Stimulated activated effector memory CD8-positive, alpha-beta T cell treated with anti-CD3 and anti-CD28 coated beads, Interleukin-12 subunit alpha, Interleukin-12 subunit beta, amount 100 ng/mL, for 72 hours (primary cell): ENCODE measurements at regions not wholly inside any gene's neighbourhood (a gene's known extent, or its start where the extent isn't known, plus 50 kb on each side); places are given as distances from the start of the nearest gene placed in this dataset.
"Not testable (repeated sequence)": the region's sequence is repeated elsewhere in the genome, so short reads cannot be mapped to it uniquely, and the experiment has no call there.

Source experiments
- ATAC-seq: fragments of 150-1000 bp; cut with Tn5 transposase; 2 replicates; pipeline ENCODE4 v1.10.0; 2021
- DNase-seq, 2 donors: peaks; one replicate each; pipeline ENCODE4 v3.0.0; 2021 to 2022; ENCODE audit warnings: low spot score in 2 of 2
- H3K27ac Mint-ChIP-seq: one replicate; pipeline ENCODE4 v1.8.0; 2022; ENCODE audit warnings: mild to moderate bottlenecking, mixed read lengths
- H3K36me3 Mint-ChIP-seq: one replicate; pipeline ENCODE4 v1.8.0; 2022; ENCODE audit warnings: mild to moderate bottlenecking, mixed read lengths
- H3K4me1 Mint-ChIP-seq: one replicate; pipeline ENCODE4 v1.8.0; 2022; ENCODE audit warnings: mixed read lengths
- H3K4me3 Mint-ChIP-seq: one replicate; pipeline ENCODE4 v1.8.0; 2022; ENCODE audit warnings: mild to moderate bottlenecking, mixed read lengths
- H3K9me3 Mint-ChIP-seq: one replicate; pipeline ENCODE4 v1.8.0; 2022; ENCODE audit warnings: mixed read lengths

DNA sequence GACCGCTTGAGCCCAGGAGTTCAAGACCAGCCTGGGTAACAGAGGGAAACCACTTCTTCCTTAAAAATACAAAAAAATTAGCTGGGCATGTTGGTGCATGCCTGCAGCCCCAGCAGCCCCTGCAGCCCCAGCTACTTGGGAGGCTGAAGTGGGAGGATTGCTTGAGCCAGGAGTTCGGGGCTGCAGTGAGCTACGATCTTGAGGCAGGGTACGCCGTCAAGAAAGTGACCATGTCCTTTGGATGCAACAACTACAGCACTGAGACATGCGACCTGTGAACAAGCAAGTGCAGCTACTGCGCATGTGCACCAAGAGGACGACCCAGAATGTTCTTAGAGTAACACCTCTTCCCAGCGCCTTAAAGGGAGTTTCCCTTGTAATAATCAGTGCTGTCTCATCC is 66.6 kb upstream of the ZNF479 start:
- Mint-ChIP-seq H3K27ac (no peak overlapping the region), H3K9me3 (no peaks in the 10 kb centered on the region), H3K4me3 (no peak overlapping the region), H3K36me3 (no peaks in the 10 kb centered on the region), H3K4me1 (no peaks in the 10 kb centered on the region)
- DNase-seq (no peak), ATAC-seq (no peak)

GRCh38 chr7:57199252-57199651 is 67.0 kb upstream of the ZNF479 start:
- H3K4me3 Mint-ChIP-seq, result no peak overlapping the region
- no peaks in the 10 kb centered on the region for H3K4me1 Mint-ChIP-seq
- H3K27ac Mint-ChIP-seq, result no peak overlapping the region
- no peak for ATAC-seq
- DNase-seq, result no peak
- H3K9me3 Mint-ChIP-seq, result no peaks in the 10 kb centered on the region
- no peaks in the 10 kb centered on the region for H3K36me3 Mint-ChIP-seq

GRCh38 chr7:57201021-57201894 is 69.0 kb upstream of the ZNF479 start:
- DNase-seq (no peak), ATAC-seq (no peak)
- Mint-ChIP-seq H3K27ac (no peak overlapping the region), H3K9me3 (peaks cover 7% of the 10 kb centered on the region), H3K4me1 (no peaks in the 10 kb centered on the region), H3K36me3 (no peaks in the 10 kb centered on the region), H3K4me3 (no peak overlapping the region)

- H3K4me1 Mint-ChIP-seq, result no peaks in the 10 kb centered on the region
- no peak overlapping the region for H3K4me3 Mint-ChIP-seq
- H3K27ac Mint-ChIP-seq, result no peak overlapping the region
- ATAC-seq, result no peak
- DNase-seq, result no peak
- H3K36me3 Mint-ChIP-seq, result no peaks in the 10 kb centered on the region
- peaks cover 12% of the 10 kb centered on the region for H3K9me3 Mint-ChIP-seq
Observed at GRCh38 chr7:57201895-57202210, 69.6 kb upstream of the ZNF479 start.

DNA sequence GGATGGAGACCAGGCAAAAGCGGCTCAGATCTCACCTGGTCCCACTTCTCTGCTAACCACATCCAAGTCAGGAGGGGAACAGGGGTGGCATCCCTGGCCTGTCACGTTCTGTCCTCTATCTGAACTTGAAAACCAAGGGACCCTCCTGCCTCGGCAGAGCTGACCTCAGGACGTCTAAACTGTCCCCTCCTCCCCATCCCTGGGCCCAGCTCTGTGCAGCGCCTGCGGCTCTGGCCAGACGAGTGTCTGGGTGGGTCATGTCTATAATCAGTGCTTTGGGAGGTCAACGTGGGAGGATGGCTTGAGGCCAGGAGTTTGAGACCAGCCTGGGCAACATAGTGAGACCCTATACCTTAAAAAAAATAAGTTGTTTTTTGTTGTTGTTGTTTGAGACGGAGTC is 70.0 kb upstream of the ZNF479 start:
- no peaks in the 10 kb centered on the region for H3K36me3 Mint-ChIP-seq
- H3K9me3 Mint-ChIP-seq, result peaks cover 12% of the 10 kb centered on the region
- H3K4me1 Mint-ChIP-seq, result no peaks in the 10 kb centered on the region
- ATAC-seq (no peak), DNase-seq (no peak)
- no peak overlapping the region for H3K27ac Mint-ChIP-seq
- no peak overlapping the region for H3K4me3 Mint-ChIP-seq

- Mint-ChIP-seq H3K4me3 (no peak overlapping the region), H3K36me3 (no peaks in the 10 kb centered on the region), H3K4me1 (no peaks in the 10 kb centered on the region), H3K9me3 (peaks cover 19% of the 10 kb centered on the region), H3K27ac (no peak overlapping the region)
- ATAC-seq (no peak), DNase-seq (no peak)
Observed at GRCh38 chr7:57203161-57203791, 71.0 kb upstream of the ZNF479 start.

DNA sequence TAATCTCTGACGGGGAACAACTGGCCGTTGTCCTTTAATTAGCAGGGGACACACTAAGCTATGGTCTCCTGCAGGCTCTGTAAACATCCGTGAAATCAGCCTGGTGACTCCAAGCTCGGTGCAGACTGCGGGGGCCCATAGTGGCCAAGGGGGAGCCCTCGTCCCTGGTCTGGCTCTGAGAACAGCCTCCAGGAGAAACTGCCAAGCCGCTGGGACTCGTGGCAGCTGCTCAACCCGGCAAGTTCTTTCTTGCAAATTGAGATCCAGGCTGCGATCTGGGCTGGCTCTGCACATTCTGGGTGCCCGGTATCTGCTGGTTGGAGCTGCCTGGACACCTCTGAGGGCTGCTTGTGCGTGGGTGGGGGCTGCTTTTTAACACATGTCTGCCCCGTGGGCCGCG is 71.6 kb upstream of the ZNF479 start:
- not testable (repeated sequence) for ATAC-seq, H3K4me3 Mint-ChIP-seq, H3K27ac Mint-ChIP-seq, DNase-seq, H3K36me3 Mint-ChIP-seq, H3K4me1 Mint-ChIP-seq
- peaks cover 20% of the 10 kb centered on the region for H3K9me3 Mint-ChIP-seq

DNA sequence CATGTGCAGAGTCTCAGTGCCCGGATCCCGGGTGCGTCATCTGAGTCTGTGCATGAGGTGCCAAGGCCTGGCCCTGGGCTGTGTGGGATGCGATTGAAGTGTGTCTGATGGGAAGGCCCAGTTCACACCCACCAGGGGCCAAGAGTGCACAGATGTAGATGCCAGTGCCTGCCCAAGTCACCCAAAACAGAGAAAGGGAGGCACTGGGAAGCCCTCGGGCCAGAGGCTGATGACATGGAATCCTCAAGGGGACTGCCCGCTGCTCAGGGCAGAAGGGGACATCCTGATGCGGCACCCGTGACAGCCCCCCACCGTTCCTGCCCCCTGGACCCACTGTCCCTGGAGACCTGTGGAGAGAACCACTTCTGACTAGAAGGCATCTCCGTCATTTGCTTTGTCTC is 72.2 kb upstream of the ZNF479 start:
- Mint-ChIP-seq H3K27ac (no peak overlapping the region), H3K36me3 (no peaks in the 10 kb centered on the region), H3K4me3 (no peak overlapping the region), H3K9me3 (peaks cover 24% of the 10 kb centered on the region), H3K4me1 (no peaks in the 10 kb centered on the region)
- ATAC-seq (no peak), DNase-seq (no peak)

GRCh38 chr7:57205000-57205399 is 72.8 kb upstream of the ZNF479 start:
- Mint-ChIP-seq H3K4me1 (no peaks in the 10 kb centered on the region), H3K4me3 (no peak overlapping the region), H3K27ac (no peak overlapping the region), H3K36me3 (no peaks in the 10 kb centered on the region), H3K9me3 (peaks cover 24% of the 10 kb centered on the region)
- DNase-seq (no peak), ATAC-seq (no peak)

GRCh38 chr7:57207836-57208235 is 75.6 kb upstream of the ZNF479 start:
- peaks cover 24% of the 10 kb centered on the region for H3K9me3 Mint-ChIP-seq
- H3K27ac Mint-ChIP-seq, result no peak overlapping the region

DNA sequence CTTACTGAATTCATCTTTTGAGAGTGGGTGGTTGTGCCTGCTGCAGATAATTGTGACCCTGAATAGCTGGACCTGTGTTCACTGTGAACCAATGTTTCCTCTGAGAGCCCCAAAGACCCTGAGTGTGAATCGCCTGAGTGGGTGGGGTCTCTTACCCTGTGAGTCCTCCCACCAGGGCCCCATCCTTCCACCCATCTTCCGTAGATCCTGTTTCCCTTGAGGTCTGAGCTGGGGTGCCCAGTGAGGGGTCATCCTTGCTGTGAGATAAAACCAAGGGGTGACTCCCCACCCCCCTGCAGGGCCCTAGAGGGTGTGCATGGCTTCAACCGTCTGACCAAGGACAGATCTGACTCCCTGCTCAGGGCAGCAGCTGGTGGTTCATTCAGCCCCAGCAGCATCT is 78.0 kb upstream of the ZNF479 start:
- Mint-ChIP-seq H3K4me3 (no peak overlapping the region), H3K36me3 (no peaks in the 10 kb centered on the region), H3K27ac (no peak overlapping the region), H3K9me3 (peaks cover 27% of the 10 kb centered on the region), H3K4me1 (no peaks in the 10 kb centered on the region)
- ATAC-seq (no peak), DNase-seq (no peak)

More at GRCh38 chr7:57207836-57208235, 75.6 kb upstream of the ZNF479 start:
- no peak overlapping the region for H3K4me3 Mint-ChIP-seq
- H3K4me1 Mint-ChIP-seq, result no peaks in the 10 kb centered on the region
- DNase-seq, result no peak
- no peaks in the 10 kb centered on the region for H3K36me3 Mint-ChIP-seq
- no peak for ATAC-seq

- H3K9me3 Mint-ChIP-seq, result peaks cover 31% of the 10 kb centered on the region
- no peak overlapping the region for H3K27ac Mint-ChIP-seq
- no peaks in the 10 kb centered on the region for H3K36me3 Mint-ChIP-seq
- H3K4me3 Mint-ChIP-seq, result no peak overlapping the region
- no peaks in the 10 kb centered on the region for H3K4me1 Mint-ChIP-seq
- no peak for ATAC-seq
- DNase-seq, result no peak
Observed at GRCh38 chr7:57210871-57211270, 78.6 kb upstream of the ZNF479 start.

- ATAC-seq (no peak), DNase-seq (no peak)
- Mint-ChIP-seq H3K9me3 (peaks cover 35% of the 10 kb centered on the region), H3K4me3 (no peak overlapping the region), H3K36me3 (no peaks in the 10 kb centered on the region), H3K27ac (no peak overlapping the region), H3K4me1 (no peaks in the 10 kb centered on the region)
Observed at GRCh38 chr7:57211428-57212100, 79.3 kb upstream of the ZNF479 start.

GRCh38 chr7:57215423-57215822 is 83.2 kb upstream of the ZNF479 start:
- DNase-seq (no peak), ATAC-seq (no peak)
- no peaks in the 10 kb centered on the region for H3K4me1 Mint-ChIP-seq
- peaks cover 53% of the 10 kb centered on the region for H3K9me3 Mint-ChIP-seq
- no peak overlapping the region for H3K4me3 Mint-ChIP-seq
- no peaks in the 10 kb centered on the region for H3K36me3 Mint-ChIP-seq
- no peak overlapping the region for H3K27ac Mint-ChIP-seq

DNA sequence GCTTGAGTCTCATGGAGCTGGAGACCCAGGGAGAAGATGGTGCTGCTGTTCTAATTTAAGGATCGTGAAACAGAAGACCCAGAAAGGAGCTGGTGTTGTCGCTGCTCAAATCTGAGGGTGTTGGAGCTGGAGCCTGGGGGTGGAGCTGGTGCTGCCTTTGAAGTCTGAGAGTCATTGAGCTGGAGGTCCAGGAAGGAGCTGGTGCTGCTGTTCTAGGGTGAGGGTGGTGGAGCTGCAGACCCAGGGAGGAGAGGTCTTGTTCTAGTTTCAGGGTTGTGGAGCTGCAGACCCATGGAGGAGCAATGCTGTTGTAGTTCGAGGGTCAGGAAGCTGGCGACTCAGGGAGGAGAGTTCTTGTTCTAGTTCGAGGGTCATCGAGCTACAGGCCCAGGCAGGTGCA is 84.1 kb upstream of the ZNF479 start:
- Mint-ChIP-seq H3K27ac (no peak overlapping the region), H3K4me1 (no peaks in the 10 kb centered on the region), H3K9me3 (peaks cover 62% of the 10 kb centered on the region), H3K4me3 (no peak overlapping the region), H3K36me3 (no peaks in the 10 kb centered on the region)
- ATAC-seq, result no peak
- no peak for DNase-seq

DNA sequence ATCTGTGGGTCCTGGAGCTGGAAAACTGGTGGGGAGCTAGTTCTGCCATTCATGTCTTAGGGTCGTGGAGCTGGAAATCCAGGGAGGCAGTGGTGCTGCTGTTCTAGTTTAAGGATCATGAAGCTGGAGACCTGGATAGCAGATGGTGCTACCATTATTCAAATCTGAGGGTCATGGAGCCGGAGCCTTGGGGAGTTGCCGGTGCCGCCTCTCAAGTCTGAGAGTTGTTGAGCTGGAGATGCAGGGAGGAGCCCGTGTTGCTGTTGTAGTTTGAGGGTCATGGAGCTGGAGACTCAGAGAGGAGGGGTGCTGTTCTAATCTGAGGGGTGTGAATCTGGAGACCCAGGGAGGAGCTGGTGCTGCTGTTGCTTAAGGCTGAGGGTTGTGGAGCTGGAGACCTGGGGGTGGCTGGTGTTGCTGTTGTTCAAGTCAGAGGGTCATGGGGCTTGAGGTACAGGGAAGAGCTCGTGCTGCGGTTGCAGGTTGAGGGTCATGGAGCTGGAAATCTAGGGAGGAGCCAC is 86.0 kb upstream of the ZNF479 start:
- no peak for DNase-seq
- no peak for ATAC-seq
- Mint-ChIP-seq H3K4me1 (no peaks in the 10 kb centered on the region), H3K9me3 (peaks cover 66% of the 10 kb centered on the region), H3K4me3 (no peak overlapping the region), H3K27ac (no peak overlapping the region), H3K36me3 (no peaks in the 10 kb centered on the region)
